CD4-positive, alpha-beta T cell treated with Interleukin-2 at 100 ng/mL for 4 hours (primary cell): ENCODE measurements at regions not wholly inside any gene's neighbourhood (a gene's known extent, or its start where the extent isn't known, plus 50 kb on each side); places are given as distances from the start of the nearest gene placed in this dataset.
"Not testable (repeated sequence)": the region's sequence is repeated elsewhere in the genome, so short reads cannot be mapped to it uniquely, and the experiment has no call there.

ENCODE experiments used
- DNase-seq: peaks from one replicate; pipeline ENCODE4 v3.0.0-alpha.2; 2020; ENCODE audit warnings: low spot score

DNA sequence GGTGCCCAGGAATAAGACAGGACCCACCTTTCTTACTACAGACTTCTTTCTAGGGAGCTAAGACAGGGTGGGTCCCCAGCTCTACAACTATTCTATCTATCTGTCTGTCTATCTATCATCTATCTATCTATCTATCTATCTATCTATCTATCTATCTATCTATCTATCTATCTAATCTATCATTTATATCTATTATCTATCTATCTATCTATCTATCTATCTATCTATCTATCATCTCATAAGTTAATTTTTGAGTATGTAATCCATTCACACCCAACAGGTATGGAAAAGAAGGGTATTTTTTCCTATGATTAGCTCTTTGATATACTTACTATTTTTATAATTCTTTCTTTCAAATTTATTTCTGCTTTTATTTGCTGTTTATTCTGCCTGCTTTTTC, 55.9 kb downstream of the BAMBI start:
- no peak for DNase-seq

- DNase-seq, result no peak
Observed at GRCh38 chr10:28733647-28734046, 56.3 kb downstream of the BAMBI start.

- no peak for DNase-seq
Observed at GRCh38 chr10:28734938-28735759, 57.8 kb downstream of the BAMBI start.

DNA sequence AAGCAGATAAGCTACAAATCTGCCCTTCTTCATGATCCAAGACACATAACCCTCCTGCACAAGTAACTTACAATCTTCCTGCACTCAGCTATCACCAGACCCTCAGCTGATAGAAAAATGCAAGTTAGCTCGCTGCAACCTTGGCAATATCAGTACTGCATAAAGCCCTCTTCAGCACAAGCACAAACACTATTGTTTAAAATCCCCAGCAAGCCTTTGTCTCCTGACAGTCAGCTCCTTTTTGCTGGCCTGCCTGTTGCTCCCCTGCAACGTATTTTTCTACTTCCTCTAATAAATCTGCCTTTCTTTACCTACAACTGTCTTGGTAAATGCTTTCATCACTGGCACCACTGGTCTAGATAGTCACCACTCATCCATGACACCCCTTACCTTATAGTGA, 59.8 kb downstream of the BAMBI start:
- no peak for DNase-seq

GRCh38 chr10:28738200-28738599, 60.9 kb downstream of the BAMBI start:
- no peak for DNase-seq

DNA sequence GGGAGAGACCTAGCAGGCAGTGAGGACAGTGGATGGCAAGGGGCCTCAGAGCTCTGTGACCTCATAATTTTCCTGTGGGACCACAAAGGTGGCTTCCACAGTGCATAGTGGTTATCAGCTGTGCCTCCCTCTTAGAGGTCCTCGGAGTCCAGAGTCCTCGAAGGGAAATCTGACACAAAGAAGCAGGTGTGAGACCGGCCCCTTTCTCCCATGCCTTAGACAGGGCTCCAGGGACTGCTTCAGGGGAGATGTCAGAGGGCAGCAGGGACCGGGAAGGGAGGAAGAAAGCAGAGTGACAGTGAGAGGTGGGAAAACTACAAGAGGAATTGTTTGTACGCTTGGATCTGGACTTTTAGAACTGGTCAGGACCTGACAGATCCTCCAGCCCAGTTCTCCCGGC, 66.3 kb downstream of the BAMBI start:
- no peak for DNase-seq

DNA sequence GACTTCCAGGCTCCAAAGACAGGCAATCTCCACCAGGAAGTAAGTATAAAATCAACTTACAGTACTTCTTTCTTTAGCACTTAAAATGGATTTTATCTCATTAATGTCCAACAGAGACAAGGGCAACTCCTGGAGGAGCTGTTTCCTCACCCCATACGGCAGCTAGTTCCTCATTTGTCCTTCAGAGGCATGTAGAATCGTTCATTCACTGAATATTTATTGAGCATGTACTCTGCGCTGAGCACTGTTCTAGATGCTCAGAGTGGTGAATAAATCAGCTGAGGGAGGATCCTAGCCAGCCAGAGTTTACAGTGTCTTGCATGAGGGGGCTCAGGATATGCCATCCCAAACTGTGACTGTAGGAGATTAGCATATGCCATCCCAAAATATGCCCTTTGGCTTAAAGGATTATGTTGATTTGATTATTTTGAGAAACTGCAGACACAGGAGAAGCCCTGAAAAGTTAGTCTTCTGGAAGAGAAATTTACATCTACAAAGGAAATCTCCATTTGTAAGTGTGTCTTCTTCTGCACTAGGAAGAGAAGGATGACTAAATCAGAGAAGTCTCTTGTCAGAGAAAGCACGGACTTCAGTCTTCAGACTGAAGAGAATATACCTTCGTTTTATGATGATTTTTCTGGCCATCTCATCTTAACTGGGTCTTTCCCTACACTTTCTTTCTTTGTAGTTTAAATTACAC, 66.9 kb downstream of the BAMBI start:
- no peak for DNase-seq

- DNase-seq, result no peak
Observed at GRCh38 chr10:28754930-28755718, 77.8 kb downstream of the BAMBI start.

GRCh38 chr10:28761084-28761846, 83.9 kb downstream of the BAMBI start:
- no peak for DNase-seq

GRCh38 chr10:28763471-28764170, 86.3 kb downstream of the BAMBI start:
- DNase-seq, result no peak

GRCh38 chr10:28765641-28766040, 88.3 kb downstream of the BAMBI start:
- no peak for DNase-seq

DNA sequence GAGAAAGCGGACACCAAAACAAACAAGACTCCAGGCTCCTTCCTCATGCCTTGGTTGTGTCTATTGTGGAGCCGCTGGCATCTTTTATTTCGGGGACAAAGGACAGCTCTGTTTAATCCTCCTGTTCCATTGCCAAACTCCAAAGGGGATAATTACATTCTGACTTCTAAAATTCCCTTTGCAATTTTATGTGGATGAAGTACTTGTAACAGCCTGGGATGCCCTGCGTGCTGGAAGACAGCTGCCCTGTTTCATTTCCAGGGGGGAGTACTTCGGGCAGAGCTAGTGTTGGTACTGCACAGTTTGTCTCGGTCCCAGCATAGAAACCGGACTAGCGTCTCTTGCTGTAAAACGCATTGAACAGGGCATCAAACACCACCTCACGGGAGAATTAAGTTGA, 90.9 kb downstream of the BAMBI start:
- no peak for DNase-seq

DNA sequence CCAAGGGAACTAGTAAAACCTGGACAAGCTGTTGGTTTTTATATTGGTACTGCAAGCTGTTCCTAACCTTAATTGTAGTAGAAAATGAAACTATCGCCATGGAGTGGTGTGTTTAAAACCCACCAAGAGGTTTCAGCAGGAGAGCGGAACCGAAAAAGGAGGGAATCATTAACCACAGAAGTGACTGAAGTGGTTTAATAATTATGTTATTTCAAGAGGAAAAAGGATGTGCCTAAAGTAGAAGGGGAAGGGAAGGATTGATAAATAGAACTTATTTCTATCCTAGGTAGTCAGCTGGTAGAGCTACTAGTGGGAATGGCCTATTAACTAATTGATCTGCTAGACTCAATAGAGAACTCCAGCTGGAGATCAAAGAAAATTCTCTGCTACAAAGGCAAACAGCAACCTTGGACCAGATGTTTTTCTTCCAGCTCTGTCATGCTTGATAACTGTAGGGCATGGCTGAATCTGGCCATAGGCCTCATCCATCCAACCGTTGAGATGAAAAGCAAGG, 91.8 kb downstream of the BAMBI start:
- no peak for DNase-seq

DNA sequence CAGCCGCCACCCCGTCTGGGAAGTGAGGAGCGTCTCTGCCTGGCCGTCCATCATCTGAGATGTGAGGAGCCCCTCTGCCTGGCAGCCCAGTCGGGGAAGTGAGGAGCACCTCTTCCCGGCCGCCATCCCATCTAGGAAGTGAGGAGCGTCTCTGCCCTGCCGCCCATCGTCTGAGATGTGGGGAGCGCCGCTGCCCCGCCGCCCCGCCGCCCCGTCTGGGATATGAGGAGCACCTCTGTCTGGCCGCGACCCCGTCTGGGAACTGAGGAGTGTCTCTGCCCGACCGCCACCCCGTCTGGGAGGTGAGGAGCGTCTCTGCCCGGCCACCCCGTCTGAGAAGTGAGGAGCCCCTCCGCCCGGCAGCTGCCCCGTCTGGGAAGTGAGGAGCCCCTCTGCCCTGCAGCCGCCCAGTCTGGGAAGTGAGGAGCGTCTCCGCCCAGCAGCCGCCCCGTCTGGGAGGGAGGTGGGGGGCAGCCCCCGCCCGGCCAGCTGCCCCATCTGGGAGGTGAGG, 94.3 kb downstream of the BAMBI start:
- DNase-seq, result not testable (repeated sequence)

DNA sequence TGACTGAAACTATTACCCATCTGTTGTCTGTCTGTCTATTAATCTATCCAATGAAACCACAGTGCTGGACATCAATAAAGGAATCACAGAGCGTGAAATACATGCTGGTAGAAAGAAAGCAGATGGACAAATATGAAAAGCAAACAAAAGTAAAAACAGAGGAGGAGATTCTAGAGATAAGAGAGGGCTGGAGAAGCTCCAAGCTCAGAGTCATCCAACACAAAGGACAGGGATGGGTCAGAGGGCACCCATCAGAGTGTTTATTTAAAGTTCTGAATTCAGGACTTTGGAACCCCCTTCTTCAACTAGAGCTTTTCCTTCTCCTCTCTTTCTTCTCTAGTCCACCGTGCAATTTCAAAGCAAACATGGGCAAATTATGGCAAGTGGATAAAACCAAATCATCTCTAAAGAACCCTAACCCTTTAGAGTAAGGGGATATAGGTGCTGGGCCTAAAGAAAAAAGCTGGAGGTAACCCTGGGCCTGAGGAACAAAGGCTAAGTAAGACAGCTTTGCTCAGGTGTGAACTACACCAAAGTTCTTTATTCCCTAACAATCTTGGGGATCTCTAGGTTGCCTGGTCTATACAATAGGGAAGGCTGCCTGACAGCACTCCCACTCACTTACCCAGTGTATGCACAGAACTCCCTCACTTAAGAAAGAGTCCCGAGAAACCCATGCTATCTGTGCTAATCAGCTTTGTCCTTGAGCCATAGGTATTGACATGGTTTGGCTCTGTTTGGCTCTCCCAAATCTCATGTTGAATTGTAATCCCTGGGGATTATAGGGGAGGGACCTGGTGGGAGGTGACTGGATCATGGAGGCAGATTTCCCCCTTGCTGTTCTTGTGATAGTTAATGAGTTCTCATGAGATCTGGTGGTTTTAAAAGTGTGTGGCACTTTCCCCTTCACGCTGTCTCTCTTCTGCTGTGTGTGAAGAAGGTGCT, 97.0 kb downstream of the BAMBI start:
- DNase-seq, result no peak

- no peak for DNase-seq
Observed at GRCh38 chr10:28775773-28776172, 98.5 kb downstream of the BAMBI start.

GRCh38 chr10:28776519-28776918, 99.2 kb downstream of the BAMBI start:
- no peak for DNase-seq

GRCh38 chr10:28777911-28778310, 100.6 kb downstream of the BAMBI start:
- no peak for DNase-seq

GRCh38 chr10:28778524-28778923, 101.2 kb downstream of the BAMBI start:
- no peak for DNase-seq

DNA sequence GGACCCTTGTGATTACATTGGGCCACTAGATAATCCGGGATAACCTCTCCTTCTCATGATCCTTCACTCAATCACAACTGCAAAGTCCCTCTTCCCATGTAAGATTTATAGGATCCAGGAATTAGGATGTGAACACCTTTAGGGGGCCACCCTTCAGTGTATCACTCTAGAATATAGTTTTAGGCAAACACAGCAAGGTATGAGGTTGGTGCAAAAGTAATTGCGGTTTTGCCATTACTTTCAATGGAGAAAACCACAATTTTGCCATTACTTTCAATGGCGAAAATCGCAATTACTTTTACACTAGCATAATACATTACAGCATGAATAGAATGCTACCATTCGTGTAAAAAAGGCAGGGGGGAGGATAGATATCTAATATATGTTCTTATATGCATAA, 104.0 kb downstream of the BAMBI start:
- DNase-seq, result no peak
